D721Med (cell line): ENCODE measurements at regions not wholly inside any gene's neighbourhood (a gene's known extent, or its start where the extent isn't known, plus 50 kb on each side); places are given as distances from the start of the nearest gene placed in this dataset.

Experiments used
- DNase-seq: peaks from one replicate; pipeline ENCODE4 v3.0.0; 2011; ENCODE audit warnings: low spot score; ENCODE audit not compliant: insufficient read length
- FAIRE-seq: peaks from 2 replicates; lab custom pipeline; 2011; peaks lifted over from hg19 to GRCh38; lab: Jason Lieb, UNC
- TF ChIP-seq, protein P1 (sequence below): IDR thresholded peaks from 2 replicates; pipeline ENCODE4 v1.5.1; 2012; ENCODE audit warnings: mild to moderate bottlenecking, control low read depth; ENCODE audit not compliant: insufficient read depth; ENCODE audit errors: missing control alignments

DNA sequence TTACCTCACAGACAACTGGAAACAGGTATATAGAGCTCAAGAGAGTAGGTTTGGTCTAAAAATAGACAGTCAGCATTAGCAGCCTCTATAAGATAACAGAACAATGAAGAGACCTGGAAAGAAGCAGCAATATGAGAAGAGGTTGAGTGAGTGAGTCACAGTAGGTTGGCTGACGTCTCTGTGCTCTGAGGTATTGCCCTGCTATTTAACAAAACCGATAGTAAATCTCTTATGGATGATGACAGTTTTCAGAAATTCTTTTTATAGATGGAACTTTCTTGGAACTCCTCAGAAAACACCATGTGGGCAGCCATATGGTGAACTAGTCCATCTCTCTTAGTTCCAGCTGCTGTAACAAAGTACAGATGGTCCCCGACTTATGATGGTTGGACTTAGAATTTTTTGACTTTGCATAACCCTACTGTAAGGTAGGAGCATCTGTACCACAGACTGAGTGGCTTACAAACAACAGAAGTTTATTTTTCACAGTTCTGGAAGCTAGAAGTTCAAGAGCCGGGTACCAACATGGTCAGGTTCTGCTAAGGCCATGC, 123.5 kb downstream of the MBD2 start:
- DNase-seq = no peak
- TF ChIP-seq, protein P1, sequence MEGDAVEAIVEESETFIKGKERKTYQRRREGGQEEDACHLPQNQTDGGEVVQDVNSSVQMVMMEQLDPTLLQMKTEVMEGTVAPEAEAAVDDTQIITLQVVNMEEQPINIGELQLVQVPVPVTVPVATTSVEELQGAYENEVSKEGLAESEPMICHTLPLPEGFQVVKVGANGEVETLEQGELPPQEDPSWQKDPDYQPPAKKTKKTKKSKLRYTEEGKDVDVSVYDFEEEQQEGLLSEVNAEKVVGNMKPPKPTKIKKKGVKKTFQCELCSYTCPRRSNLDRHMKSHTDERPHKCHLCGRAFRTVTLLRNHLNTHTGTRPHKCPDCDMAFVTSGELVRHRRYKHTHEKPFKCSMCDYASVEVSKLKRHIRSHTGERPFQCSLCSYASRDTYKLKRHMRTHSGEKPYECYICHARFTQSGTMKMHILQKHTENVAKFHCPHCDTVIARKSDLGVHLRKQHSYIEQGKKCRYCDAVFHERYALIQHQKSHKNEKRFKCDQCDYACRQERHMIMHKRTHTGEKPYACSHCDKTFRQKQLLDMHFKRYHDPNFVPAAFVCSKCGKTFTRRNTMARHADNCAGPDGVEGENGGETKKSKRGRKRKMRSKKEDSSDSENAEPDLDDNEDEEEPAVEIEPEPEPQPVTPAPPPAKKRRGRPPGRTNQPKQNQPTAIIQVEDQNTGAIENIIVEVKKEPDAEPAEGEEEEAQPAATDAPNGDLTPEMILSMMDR = no peak
- FAIRE-seq = no peak

DNA sequence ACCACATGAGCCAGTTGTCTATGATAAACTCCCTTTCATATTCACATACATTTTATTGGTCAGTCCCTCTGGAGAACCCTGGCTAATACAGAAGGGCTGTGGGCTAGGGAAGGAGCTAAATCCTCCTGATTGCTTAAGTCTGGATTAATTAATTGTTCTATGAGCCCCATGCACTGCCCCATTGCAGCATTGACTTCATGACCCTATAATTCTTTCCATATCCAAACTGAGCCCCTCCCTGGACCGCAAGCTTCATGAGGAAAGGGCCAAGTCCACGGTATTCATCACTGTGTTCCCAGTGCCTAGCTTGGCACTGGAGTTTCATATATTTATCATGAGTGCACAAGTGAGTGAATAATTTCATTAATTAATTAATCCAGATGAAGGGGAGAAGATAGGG, 124.0 kb downstream of the MBD2 start:
- DNase-seq (no peak), FAIRE-seq (no peak)
- TF ChIP-seq, protein P1 = no peak

DNA sequence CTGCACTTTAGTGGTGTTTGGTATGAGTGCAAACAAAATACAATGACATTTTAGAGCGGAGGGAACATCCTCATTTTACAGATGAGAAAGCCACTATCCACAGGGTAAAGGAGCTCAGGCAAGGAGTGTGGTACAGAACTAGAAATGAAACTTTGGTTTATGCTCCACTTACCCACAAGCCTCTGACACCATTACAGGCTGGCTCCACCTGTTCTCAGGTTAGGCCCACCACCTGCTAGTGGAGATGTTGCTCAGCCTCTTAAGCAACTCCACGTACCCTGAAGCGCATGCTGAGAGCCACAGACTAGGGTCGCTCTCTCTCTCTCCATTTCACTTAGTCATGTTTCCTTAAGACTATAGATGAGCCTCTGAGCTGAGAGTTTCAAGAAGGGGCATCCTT, 130.0 kb downstream of the MBD2 start:
- DNase-seq = no peak
- no peak for FAIRE-seq
- TF ChIP-seq, protein P1 = no peak

DNA sequence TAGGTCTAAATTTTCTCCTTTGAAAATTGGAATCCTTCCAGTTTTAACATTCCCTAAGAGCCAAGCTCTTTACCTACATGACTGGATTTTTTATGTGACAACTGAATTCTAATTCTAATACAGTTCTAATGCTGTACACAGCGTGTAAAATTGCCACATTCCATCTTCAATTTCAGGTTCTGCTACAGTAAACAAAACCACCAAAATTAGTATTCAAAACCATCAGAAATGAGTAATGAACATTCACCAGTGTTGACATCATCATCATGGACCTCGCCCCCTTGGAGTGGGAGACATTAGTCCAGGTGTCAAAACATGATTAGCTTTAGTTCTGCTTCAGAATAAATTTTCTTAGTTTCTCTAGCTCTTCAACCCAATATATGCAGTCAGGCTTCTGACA, 133.6 kb downstream of the MBD2 start:
- FAIRE-seq (peak; percentile 98), DNase-seq (no peak)
- TF ChIP-seq, protein P1 = no peak

DNA sequence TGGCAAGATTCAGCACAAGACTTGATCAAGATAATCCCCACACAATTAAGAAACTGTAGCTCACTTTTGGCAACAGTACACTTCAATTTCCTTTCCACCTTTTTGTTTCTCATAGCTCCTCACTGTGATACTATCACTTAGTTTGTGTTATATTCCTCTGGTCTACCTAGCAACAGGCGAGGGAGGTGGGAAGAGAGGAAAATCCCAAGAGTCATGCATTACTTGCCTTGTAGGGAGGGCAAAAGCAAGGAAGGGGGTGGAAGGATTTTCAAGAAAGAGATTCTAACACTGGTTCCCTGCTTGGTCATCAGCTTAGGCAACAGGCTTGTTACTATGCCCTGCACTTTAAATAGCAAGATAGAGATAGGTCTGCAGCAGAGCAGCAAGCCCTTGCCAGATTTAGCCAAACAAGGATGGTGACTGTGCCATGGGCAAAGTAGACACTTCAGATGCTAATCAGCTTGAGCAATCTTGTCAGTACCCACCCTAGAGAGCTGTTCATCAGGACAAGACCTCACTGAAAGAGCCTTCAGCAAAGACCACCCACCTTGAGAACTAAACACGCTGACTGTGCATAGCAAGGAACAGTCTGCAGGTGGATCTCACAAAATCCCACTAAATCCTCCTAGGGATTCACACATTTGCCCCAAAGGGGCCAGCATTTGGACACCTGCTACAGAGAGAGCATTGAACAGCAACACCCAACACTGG, 134.6 kb downstream of the MBD2 start:
- DNase-seq (no peak), FAIRE-seq (no peak)
- TF ChIP-seq, protein P1 = no peak

DNA sequence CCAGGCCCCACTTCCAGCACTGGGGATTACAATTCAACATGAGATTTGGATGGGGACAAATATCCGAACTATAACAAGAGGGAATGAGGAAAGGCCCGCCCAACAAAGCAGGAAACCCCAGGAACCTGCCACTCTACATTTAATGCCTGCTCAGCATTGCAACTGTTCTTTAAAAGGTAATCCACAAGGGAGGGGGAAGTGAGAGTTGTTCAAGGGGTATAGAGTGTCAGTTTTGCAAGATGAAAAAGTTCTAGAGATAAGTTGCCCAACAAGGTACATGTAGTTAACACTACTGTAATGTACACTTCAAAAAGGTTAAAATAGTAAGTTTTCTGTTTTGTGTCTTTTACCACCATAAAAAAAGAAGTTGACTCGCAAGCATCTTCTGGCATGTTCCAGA, 137.6 kb downstream of the MBD2 start:
- peak; percentile 70 for FAIRE-seq
- TF ChIP-seq, protein P1 = no peak
- DNase-seq = no peak
